CD4-positive, alpha-beta T cell (primary cell): ENCODE measurements at regions not wholly inside any gene's neighbourhood (a gene's known extent, or its start where the extent isn't known, plus 50 kb on each side); places are given as distances from the start of the nearest gene placed in this dataset.

Source experiments
- ATAC-seq: fragments of 200-7000 bp; cut with Tn5 transposase; one replicate; pipeline ENCODE4 v1.10.0; 2022; ENCODE audit warnings: mild to moderate bottlenecking; ENCODE audit not compliant: poor library complexity
- CTCF ChIA-PET: fragments of 350-600 bp; sonication (Branson Sonifier 250); formaldehyde crosslinking; loops from one replicate; lab custom pipeline; 2021; ENCODE audit warnings: antibody characterized with exemption, inconsistent platforms; lab: Charles Lee
- POLR2A ChIA-PET: fragments of 350-600 bp; sonication (Branson Sonifier 250); formaldehyde crosslinking; loops from one replicate; lab custom pipeline; 2021; ENCODE audit warnings: antibody characterized with exemption, inconsistent platforms; lab: Charles Lee
- DNase-seq, 14 experiments: peaks; one replicate each; pipeline ENCODE4 v3.0.0-alpha.2; 2013 to 2020; ENCODE audit warnings: mixed read lengths in 2 of 14
- H3K27ac ChIP-seq, 2 donors: one replicate each; pipeline versions ENCODE4 v1.5.1 to v1.7.0; 2013; ENCODE audit warnings: low read length in 2 of 2, low read depth in 1 of 2, mild to moderate bottlenecking in 1 of 2
- H3K27me3 ChIP-seq, 2 experiments: 1 replicate in 1 of 2; 2 replicates in 1 of 2; pipeline versions ENCODE4 v1.6.1 to v1.7.0; 2013; ENCODE audit warnings: low read length in 2 of 2, control low read depth in 1 of 2, mild to moderate bottlenecking in 1 of 2, moderate library complexity in 1 of 2; ENCODE audit not compliant: insufficient read depth in 2 of 2, control insufficient read depth in 1 of 2
- H3K36me3 ChIP-seq: one replicate; pipeline ENCODE4 v1.6.1; 2013; ENCODE audit warnings: low read length, control low read depth; ENCODE audit not compliant: insufficient read depth
- H3K4me1 ChIP-seq: one replicate; pipeline ENCODE4 v1.6.1; 2013; ENCODE audit warnings: low read length, control low read depth; ENCODE audit not compliant: insufficient read depth
- H3K4me3 ChIP-seq: one replicate; pipeline ENCODE4 v1.5.1; 2013; ENCODE audit warnings: mild to moderate bottlenecking, low read length, moderate library complexity
- H3K9me3 ChIP-seq, 2 experiments: 1 replicate in 1 of 2; 2 replicates in 1 of 2; pipeline versions ENCODE4 v1.6.1 to v1.7.0; 2013; ENCODE audit warnings: low read length in 2 of 2, mild to moderate bottlenecking in 2 of 2, control low read depth in 1 of 2, moderate library complexity in 1 of 2; ENCODE audit not compliant: control insufficient read depth in 1 of 2, insufficient read depth in 1 of 2
- H3K27ac Mint-ChIP-seq: one replicate; pipeline ENCODE4 v1.8.0; 2020; ENCODE audit warnings: mixed read lengths
- H3K27me3 Mint-ChIP-seq: one replicate; pipeline ENCODE4 v1.8.0; 2021; ENCODE audit warnings: mixed read lengths
- H3K36me3 Mint-ChIP-seq: one replicate; pipeline ENCODE4 v1.8.0; 2021; ENCODE audit warnings: low read depth, mixed read lengths
- H3K4me1 Mint-ChIP-seq: one replicate; pipeline ENCODE4 v1.8.0; 2021; ENCODE audit warnings: low read depth, mixed read lengths
- H3K4me3 Mint-ChIP-seq: one replicate; pipeline ENCODE4 v1.8.0; 2020; ENCODE audit warnings: mild to moderate bottlenecking, mixed read lengths
- H3K9me3 Mint-ChIP-seq: one replicate; pipeline ENCODE4 v1.8.0; 2020; ENCODE audit warnings: mixed read lengths
- intact Hi-C, 2 experiments: fragments of 100-400 bp; cut with DNase I in 1 of 2; cut with micrococcal nuclease in 1 of 2; formaldehyde crosslinking; loops; one replicate each; pipeline versions ENCODE4 v1.15.1 to v1.9.0; 2023 to 2025; cut with DNase I, micrococcal nuclease
- TF ChIP-seq, protein P1 (sequence below): fragments of 200-600 bp; IDR thresholded peaks from one replicate; pipeline ENCODE4 v1.8.0; 2022; ENCODE audit warnings: antibody characterized with exemption, mild to moderate bottlenecking

- Histone ChIP-seq H3K36me3 (no peaks in the 10 kb centered on the region), H3K27me3 (no peaks in the 10 kb centered on the region), H3K27ac (no peak overlapping the region), H3K4me3 (no peak overlapping the region), H3K4me1 (no peaks in the 10 kb centered on the region), H3K9me3 (peaks cover 0 to 21% of the 10 kb centered on the region in 2 experiments)
- Mint-ChIP-seq H3K9me3 (peaks cover 13% of the 10 kb centered on the region), H3K4me1 (no peaks in the 10 kb centered on the region), H3K4me3 (no peak overlapping the region), H3K36me3 (no peaks in the 10 kb centered on the region), H3K27me3 (no peaks in the 10 kb centered on the region), H3K27ac (no peak overlapping the region)
- ATAC-seq (no peak), DNase-seq (no peak)
- ChIA-PET CTCF (no interaction called here), POLR2A (no interaction called here)
- TF ChIP-seq, protein P1, sequence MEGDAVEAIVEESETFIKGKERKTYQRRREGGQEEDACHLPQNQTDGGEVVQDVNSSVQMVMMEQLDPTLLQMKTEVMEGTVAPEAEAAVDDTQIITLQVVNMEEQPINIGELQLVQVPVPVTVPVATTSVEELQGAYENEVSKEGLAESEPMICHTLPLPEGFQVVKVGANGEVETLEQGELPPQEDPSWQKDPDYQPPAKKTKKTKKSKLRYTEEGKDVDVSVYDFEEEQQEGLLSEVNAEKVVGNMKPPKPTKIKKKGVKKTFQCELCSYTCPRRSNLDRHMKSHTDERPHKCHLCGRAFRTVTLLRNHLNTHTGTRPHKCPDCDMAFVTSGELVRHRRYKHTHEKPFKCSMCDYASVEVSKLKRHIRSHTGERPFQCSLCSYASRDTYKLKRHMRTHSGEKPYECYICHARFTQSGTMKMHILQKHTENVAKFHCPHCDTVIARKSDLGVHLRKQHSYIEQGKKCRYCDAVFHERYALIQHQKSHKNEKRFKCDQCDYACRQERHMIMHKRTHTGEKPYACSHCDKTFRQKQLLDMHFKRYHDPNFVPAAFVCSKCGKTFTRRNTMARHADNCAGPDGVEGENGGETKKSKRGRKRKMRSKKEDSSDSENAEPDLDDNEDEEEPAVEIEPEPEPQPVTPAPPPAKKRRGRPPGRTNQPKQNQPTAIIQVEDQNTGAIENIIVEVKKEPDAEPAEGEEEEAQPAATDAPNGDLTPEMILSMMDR, result no peak
- intact Hi-C loops, result no loop called here
Measured at GRCh38 chr5:20245432-20245974, 257.5 kb upstream of the CDH18 start.

GRCh38 chr5:20241351-20241750 is 253.4 kb upstream of the CDH18 start:
- CTCF ChIA-PET, result no interaction called here
- no peak overlapping the region for H3K27ac Mint-ChIP-seq
- H3K27me3 ChIP-seq, result no peaks in the 10 kb centered on the region

GRCh38 chr5:20231040-20231439 is 243.0 kb upstream of the CDH18 start:
- Histone ChIP-seq H3K27ac (no peak overlapping the region), H3K4me3 (no peak overlapping the region), H3K4me1 (no peaks in the 10 kb centered on the region), H3K36me3 (no peaks in the 10 kb centered on the region), H3K9me3 (no peaks in the 10 kb centered on the region), H3K27me3 (no peaks in the 10 kb centered on the region)
- Mint-ChIP-seq H3K27ac (no peak overlapping the region), H3K36me3 (no peaks in the 10 kb centered on the region), H3K27me3 (no peaks in the 10 kb centered on the region), H3K9me3 (peaks cover 6% of the 10 kb centered on the region), H3K4me3 (no peak overlapping the region), H3K4me1 (no peaks in the 10 kb centered on the region)
- TF ChIP-seq, protein P1, result no peak
- DNase-seq, result no peak
- intact Hi-C loops, result no loop called here
- ChIA-PET CTCF (no interaction called here), POLR2A (no interaction called here)
- ATAC-seq, result no peak

More at GRCh38 chr5:20241351-20241750, 253.4 kb upstream of the CDH18 start:
- H3K4me3 ChIP-seq, result no peak overlapping the region
- TF ChIP-seq, protein P1, result no peak
- peaks cover 12% of the 10 kb centered on the region for H3K9me3 Mint-ChIP-seq
- no peak overlapping the region for H3K4me3 Mint-ChIP-seq
- POLR2A ChIA-PET, result no interaction called here
- no peak overlapping the region for H3K27ac ChIP-seq
- H3K27me3 Mint-ChIP-seq, result no peaks in the 10 kb centered on the region
- DNase-seq (no peak), ATAC-seq (no peak)
- peaks cover 0 to 8% of the 10 kb centered on the region in 2 experiments for H3K9me3 ChIP-seq
- no peaks in the 10 kb centered on the region for H3K4me1 ChIP-seq
- no peaks in the 10 kb centered on the region for H3K36me3 ChIP-seq
- H3K36me3 Mint-ChIP-seq, result no peaks in the 10 kb centered on the region
- intact Hi-C loops, result no loop called here
- H3K4me1 Mint-ChIP-seq, result no peaks in the 10 kb centered on the region
